AG04450 (cell line): ENCODE measurements at regions not wholly inside any gene's neighbourhood (a gene's known extent, or its start where the extent isn't known, plus 50 kb on each side); places are given as distances from the start of the nearest gene placed in this dataset.
"Not testable (repeated sequence)": the region's sequence is repeated elsewhere in the genome, so short reads cannot be mapped to it uniquely, and the experiment has no call there.

ENCODE experiments used
- CTCF ChIA-PET: fragments of 300-600, 350-600 bp; formaldehyde crosslinking; extraction: SDS; loops from one replicate; lab custom pipeline; 2022; ENCODE audit warnings: antibody characterized with exemption, inconsistent platforms; lab: Charles Lee
- POLR2A ChIA-PET: fragments of 350-600 bp; formaldehyde crosslinking; extraction: SDS; loops from one replicate; lab custom pipeline; 2021; ENCODE audit warnings: antibody characterized with exemption, inconsistent platforms; lab: Yijun Ruan, JAX
- DNase-seq: peaks from one replicate; pipeline ENCODE4 v3.0.0-alpha.2; 2011; ENCODE audit warnings: low read depth, low spot score
- H3K27ac ChIP-seq: one replicate; pipeline ENCODE4 v1.5.1; 2012; ENCODE audit warnings: low read depth, low read length, control low read depth
- H3K27me3 ChIP-seq: one replicate; pipeline ENCODE4 v1.6.0; 2012; ENCODE audit warnings: low read length; ENCODE audit not compliant: control insufficient read depth, insufficient read depth
- H3K4me3 ChIP-seq: 2 replicates; pipeline ENCODE4 v1.5.1; 2011; ENCODE audit warnings: mild to moderate bottlenecking, low read depth, low read length, control low read depth
- H3K9me3 ChIP-seq: 2 replicates; pipeline ENCODE4 v1.5.1; 2012; ENCODE audit warnings: low read length; ENCODE audit not compliant: control insufficient read depth, insufficient read depth
- CTCF ChIP-seq: IDR thresholded peaks from 2 replicates; pipeline ENCODE4 v1.5.1; 2011; ENCODE audit warnings: low read depth, low read length, control low read depth, inconsistent platforms

GRCh38 chr3:17820275-17820674 is 77.8 kb upstream of the TBC1D5 start:
- H3K27ac ChIP-seq, result no peak overlapping the region
- POLR2A ChIA-PET, result no interaction called here
- CTCF ChIA-PET, result interaction anchor here (1.6 kb wide), 1 partner anchor 21 kb away, joined by 8 read pairs; no protein-coding TSS in a partner anchor
- peaks cover 12% of the 10 kb centered on the region for H3K9me3 ChIP-seq
- no peak for DNase-seq
- no peaks in the 10 kb centered on the region for H3K27me3 ChIP-seq
- no peak for TF ChIP-seq CTCF
- no peak overlapping the region for H3K4me3 ChIP-seq

GRCh38 chr3:17817973-17818372 is 75.5 kb upstream of the TBC1D5 start:
- H3K27ac ChIP-seq, POLR2A ChIA-PET, DNase-seq, CTCF ChIA-PET, H3K4me3 ChIP-seq, H3K27me3 ChIP-seq: not testable (repeated sequence)
- peaks cover 12% of the 10 kb centered on the region for H3K9me3 ChIP-seq

- H3K27me3 ChIP-seq, result no peaks in the 10 kb centered on the region
- no peak overlapping the region for H3K27ac ChIP-seq
- ChIA-PET POLR2A (no interaction called here), CTCF (no interaction called here)
- peaks cover 12% of the 10 kb centered on the region for H3K9me3 ChIP-seq
- no peak for TF ChIP-seq CTCF
- DNase-seq, result no peak
- no peak overlapping the region for H3K4me3 ChIP-seq
Measured at GRCh38 chr3:17817545-17817944, 75.1 kb upstream of the TBC1D5 start.

GRCh38 chr3:17816839-17817238 is 74.4 kb upstream of the TBC1D5 start:
- CTCF ChIA-PET, result interaction anchor here (0.5 kb wide), 1 partner anchor 1549 kb away, joined by 4 read pairs; no protein-coding TSS in a partner anchor
- H3K4me3 ChIP-seq, H3K27me3 ChIP-seq, H3K27ac ChIP-seq, DNase-seq, POLR2A ChIA-PET: not testable (repeated sequence)
- H3K9me3 ChIP-seq, result peaks cover 12% of the 10 kb centered on the region

- not testable (repeated sequence) for H3K4me3 ChIP-seq, H3K27me3 ChIP-seq, DNase-seq, H3K9me3 ChIP-seq, H3K27ac ChIP-seq
- ChIA-PET CTCF (interaction anchor here (0.7 kb wide), 2 partner anchors 52 to 701 kb away, joined by 3 read pairs; no protein-coding TSS in a partner anchor), POLR2A (interaction anchor here (0.7 kb wide), 1 partner anchor 155 kb away, joined by 7 read pairs; no protein-coding TSS in a partner anchor)
Measured at GRCh38 chr3:17812328-17812727, 69.9 kb upstream of the TBC1D5 start.

GRCh38 chr3:17811646-17812045 is 69.2 kb upstream of the TBC1D5 start:
- no peak for TF ChIP-seq CTCF
- POLR2A ChIA-PET, result interaction anchor here (0.7 kb wide), 1 partner anchor 154 kb away, joined by 7 read pairs; no protein-coding TSS in a partner anchor
- CTCF ChIA-PET, result interaction anchor here (0.7 to 1.2 kb wide), 3 partner anchors 29 to 700 kb away, joined by 3 to 6 read pairs (median 3); no protein-coding TSS in a partner anchor
- no peak overlapping the region for H3K27ac ChIP-seq
- no peaks in the 10 kb centered on the region for H3K27me3 ChIP-seq
- H3K9me3 ChIP-seq, result no peaks in the 10 kb centered on the region
- H3K4me3 ChIP-seq, result no peak overlapping the region
- DNase-seq, result no peak
